ENCODE measurements at regions not wholly inside any gene's neighbourhood (a gene's known extent, or its start where the extent isn't known, plus 50 kb on each side); places are given as distances from the start of the nearest gene placed in this dataset.

- no peaks in the 10 kb centered on the region for H3K4me1 ChIP-seq
- H3K4me3 ChIP-seq = no peak overlapping the region
- DNase-seq = no peak
- H3K36me3 ChIP-seq (ENCODE audit: insufficient read depth in 1 of 2, low read depth in 1 of 2) = no peaks in the 10 kb centered on the region
- no peak for TF ChIP-seq CTCF (IDR thresholded peaks at IDR 0.05)
- no peak for ATAC-seq
- H3K27me3 ChIP-seq (ENCODE audit: insufficient read depth in 3 of 3, low read length in 2 of 3) = no peaks in the 10 kb centered on the region
- 95 to 97% (median 95%) methylated on average over 8 of the region's 8 CpGs for WGBS, 3 donors
- intact Hi-C loops (cut with DNase I) = no loop called here
- H3K27ac ChIP-seq = no peak overlapping the region
- no peaks in the 10 kb centered on the region for H3K9me3 ChIP-seq
These were observed 72.3 kb upstream of the KIT start for GRCh38 chr4:54585321-54586000.

- ATAC-seq (no peak), DNase-seq (no peak)
- Histone ChIP-seq H3K4me3 (no peak overlapping the region), H3K4me1 (no peaks in the 10 kb centered on the region), H3K27ac (no peak overlapping the region), H3K36me3 (ENCODE audit: insufficient read depth in 1 of 2, low read depth in 1 of 2) (no peaks in the 10 kb centered on the region), H3K27me3 (ENCODE audit: insufficient read depth in 3 of 3, low read length in 2 of 3) (no peaks in the 10 kb centered on the region), H3K9me3 (no peaks in the 10 kb centered on the region)
- WGBS, 3 donors = 78 to 89% (median 85%) methylated on average over 5 of the region's 5 CpGs
- TF ChIP-seq CTCF (IDR thresholded peaks at IDR 0.05) = no peak
- intact Hi-C loops (cut with DNase I) = no loop called here
These were observed 71.3 kb upstream of the KIT start for GRCh38 chr4:54586320-54586955.

GRCh38 chr4:54587107-54587891 is 70.5 kb upstream of the KIT start:
- Histone ChIP-seq H3K4me3 (no peak overlapping the region), H3K27me3 (ENCODE audit: insufficient read depth in 3 of 3, low read length in 2 of 3) (no peaks in the 10 kb centered on the region), H3K9me3 (no peaks in the 10 kb centered on the region), H3K36me3 (ENCODE audit: insufficient read depth in 1 of 2, low read depth in 1 of 2) (no peaks in the 10 kb centered on the region), H3K27ac (no peak overlapping the region), H3K4me1 (no peaks in the 10 kb centered on the region)
- intact Hi-C loops (cut with DNase I) = no loop called here
- ATAC-seq = no peak
- 88 to 92% (median 90%) methylated on average over 2 of the region's 2 CpGs for WGBS, 3 donors
- no peak for TF ChIP-seq CTCF (IDR thresholded peaks at IDR 0.05)
- DNase-seq = no peak

- Histone ChIP-seq H3K4me3 (no peak overlapping the region), H3K9me3 (no peaks in the 10 kb centered on the region), H3K27ac (no peak overlapping the region), H3K4me1 (no peaks in the 10 kb centered on the region), H3K27me3 (ENCODE audit: insufficient read depth in 3 of 3, low read length in 2 of 3) (no peaks in the 10 kb centered on the region), H3K36me3 (ENCODE audit: insufficient read depth in 1 of 2, low read depth in 1 of 2) (no peaks in the 10 kb centered on the region)
- no peak for TF ChIP-seq CTCF (IDR thresholded peaks at IDR 0.05)
- ATAC-seq (no peak), DNase-seq (no peak)
- intact Hi-C loops (cut with DNase I) = no loop called here
- 93 to 98% (median 94%) methylated on average over 4 of the region's 4 CpGs for WGBS, 3 donors
These were observed 69.4 kb upstream of the KIT start for GRCh38 chr4:54588404-54588803.

Data from psoas muscle (tissue), 7 donors.